ENCODE measurements at regions not wholly inside any gene's neighbourhood (a gene's known extent, or its start where the extent isn't known, plus 50 kb on each side); places are given as distances from the start of the nearest gene placed in this dataset.

DNA sequence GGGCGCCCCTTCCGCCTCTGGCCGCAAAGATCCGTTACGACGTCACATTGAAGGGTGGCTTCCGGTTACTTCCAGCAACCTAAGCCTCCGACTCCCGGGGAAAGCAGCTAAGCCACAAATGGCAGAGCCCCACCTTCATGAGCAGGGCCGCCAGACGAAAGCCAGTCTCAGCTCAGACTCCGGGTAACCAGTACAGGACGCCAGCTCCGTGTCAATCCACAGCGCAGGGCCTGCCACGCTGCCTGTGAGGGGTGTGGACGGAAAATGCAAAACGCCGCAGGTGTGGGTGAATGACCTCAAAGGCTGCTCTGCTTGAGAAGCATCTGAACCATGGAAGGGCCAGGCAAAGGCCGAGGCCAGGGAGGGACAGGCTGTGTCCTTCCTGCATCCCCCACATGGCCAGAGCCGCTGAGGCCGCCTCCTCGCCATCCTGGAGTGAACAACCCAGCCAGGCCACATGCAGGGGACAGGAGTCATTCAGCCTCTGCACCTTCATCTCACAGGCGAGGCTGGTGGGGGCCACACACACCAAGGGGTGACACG lies 53.5 kb upstream of the PPP2R2D start:
- TF ChIP-seq, protein P1, sequence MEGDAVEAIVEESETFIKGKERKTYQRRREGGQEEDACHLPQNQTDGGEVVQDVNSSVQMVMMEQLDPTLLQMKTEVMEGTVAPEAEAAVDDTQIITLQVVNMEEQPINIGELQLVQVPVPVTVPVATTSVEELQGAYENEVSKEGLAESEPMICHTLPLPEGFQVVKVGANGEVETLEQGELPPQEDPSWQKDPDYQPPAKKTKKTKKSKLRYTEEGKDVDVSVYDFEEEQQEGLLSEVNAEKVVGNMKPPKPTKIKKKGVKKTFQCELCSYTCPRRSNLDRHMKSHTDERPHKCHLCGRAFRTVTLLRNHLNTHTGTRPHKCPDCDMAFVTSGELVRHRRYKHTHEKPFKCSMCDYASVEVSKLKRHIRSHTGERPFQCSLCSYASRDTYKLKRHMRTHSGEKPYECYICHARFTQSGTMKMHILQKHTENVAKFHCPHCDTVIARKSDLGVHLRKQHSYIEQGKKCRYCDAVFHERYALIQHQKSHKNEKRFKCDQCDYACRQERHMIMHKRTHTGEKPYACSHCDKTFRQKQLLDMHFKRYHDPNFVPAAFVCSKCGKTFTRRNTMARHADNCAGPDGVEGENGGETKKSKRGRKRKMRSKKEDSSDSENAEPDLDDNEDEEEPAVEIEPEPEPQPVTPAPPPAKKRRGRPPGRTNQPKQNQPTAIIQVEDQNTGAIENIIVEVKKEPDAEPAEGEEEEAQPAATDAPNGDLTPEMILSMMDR (IDR thresholded peaks at IDR 0.05; ENCODE audit: extremely low read depth in 1 of 2, insufficient read depth in 1 of 2, low read depth in 1 of 2, low read length in 2 of 2) = no peak
- TF ChIP-seq GATA2 (IDR thresholded peaks at IDR 0.05; ENCODE audit: insufficient read depth, insufficient read length, low read depth, low read length) (no peak), POLR2A (IDR thresholded peaks at IDR 0.05; ENCODE audit: low read depth, low read length) (no peak), EZH2 (IDR thresholded peaks at IDR 0.05; ENCODE audit: borderline replicate concordance, low read depth, low read length, severe bottlenecking) (no peak)
